Suppressor macrophage treated with lipopolysaccharide for 1 hour (primary cell): ENCODE measurements at regions not wholly inside any gene's neighbourhood (a gene's known extent, or its start where the extent isn't known, plus 50 kb on each side); places are given as distances from the start of the nearest gene placed in this dataset.
A peak's percentile ranks its signal among the peaks of the same experiment; 100 is the strongest.
"Not testable (repeated sequence)": the region's sequence is repeated elsewhere in the genome, so short reads cannot be mapped to it uniquely, and the experiment has no call there.

Experiments
- DNase-seq, 3 donors: peaks; one replicate each; pipeline ENCODE4 v3.0.0-alpha.2; 2020 to 2022

DNA sequence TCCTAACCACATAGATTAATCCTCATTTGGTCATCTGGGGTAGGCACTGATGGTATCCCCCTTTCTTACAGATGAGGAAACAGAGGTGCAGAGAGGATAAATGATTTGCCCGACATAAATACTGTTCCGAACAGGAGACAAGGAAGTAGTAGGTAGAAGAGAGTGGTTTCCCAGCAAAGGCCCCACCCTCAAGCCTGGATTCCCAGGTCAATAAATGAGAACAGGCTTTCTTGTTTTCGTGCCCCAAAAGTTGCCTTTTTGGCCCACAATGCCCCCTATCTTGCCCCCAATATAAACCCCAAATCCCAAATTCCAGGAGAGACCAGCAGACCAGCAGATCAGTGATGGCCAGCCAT lies 125.5 kb upstream of the PRR20G start:
- no peak for DNase-seq

DNA sequence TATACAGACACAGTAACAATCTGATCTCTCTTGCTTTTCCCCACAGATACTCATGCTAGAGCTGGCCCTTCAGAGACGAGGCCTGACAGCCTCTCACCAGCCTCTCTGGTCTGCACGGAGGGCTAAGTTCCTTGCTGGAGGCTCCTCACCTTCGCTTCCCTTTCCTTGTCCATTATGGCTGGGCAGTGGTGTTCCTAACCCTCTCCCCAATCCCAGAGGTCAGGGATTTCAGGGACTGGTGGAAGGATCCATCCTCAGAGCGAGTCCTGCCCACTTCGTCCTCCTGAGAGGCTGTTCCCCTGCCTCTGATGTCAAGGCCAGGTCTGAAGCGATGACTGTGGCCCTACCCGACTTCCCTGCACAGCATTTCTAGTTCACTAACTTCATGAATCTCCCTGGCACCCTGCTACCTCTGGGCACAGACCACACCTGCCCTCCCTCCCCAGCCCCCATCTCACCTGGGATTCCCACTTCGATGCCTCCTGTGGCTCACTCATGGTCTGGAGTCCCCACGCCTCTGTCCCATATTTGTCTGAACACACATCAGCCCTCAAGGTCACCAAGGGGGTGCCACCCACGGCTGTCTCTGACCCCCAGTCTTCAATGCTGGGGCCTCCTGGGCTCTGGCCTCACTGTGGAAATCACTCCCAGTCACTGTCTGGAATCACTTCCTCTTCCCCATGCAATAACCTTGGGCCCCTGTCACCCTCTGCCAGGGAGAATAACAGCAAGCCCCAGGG lies 124.9 kb upstream of the PRR20G start:
- DNase-seq = peak in 2 of 3 donors; percentile 15 to 27

DNA sequence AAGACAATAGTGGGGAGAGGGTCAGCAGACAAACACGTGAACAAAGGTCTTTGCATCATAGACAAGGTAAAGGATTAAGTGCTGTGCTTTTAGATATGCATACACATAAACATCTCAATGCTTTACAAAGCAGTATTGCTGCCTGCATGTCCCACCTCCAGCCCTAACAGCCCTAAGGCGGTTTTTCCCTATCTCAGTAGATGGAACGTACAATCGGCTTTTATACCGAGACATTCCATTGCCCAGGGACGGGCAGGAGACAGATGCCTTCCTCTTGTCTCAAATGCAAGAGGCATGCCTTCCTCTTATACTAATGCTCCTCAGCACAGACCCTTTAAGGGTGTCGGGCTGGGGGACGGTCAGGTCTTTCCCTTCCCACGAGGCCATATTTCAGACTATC lies 124.0 kb upstream of the PRR20G start:
- DNase-seq = not testable (repeated sequence)

DNA sequence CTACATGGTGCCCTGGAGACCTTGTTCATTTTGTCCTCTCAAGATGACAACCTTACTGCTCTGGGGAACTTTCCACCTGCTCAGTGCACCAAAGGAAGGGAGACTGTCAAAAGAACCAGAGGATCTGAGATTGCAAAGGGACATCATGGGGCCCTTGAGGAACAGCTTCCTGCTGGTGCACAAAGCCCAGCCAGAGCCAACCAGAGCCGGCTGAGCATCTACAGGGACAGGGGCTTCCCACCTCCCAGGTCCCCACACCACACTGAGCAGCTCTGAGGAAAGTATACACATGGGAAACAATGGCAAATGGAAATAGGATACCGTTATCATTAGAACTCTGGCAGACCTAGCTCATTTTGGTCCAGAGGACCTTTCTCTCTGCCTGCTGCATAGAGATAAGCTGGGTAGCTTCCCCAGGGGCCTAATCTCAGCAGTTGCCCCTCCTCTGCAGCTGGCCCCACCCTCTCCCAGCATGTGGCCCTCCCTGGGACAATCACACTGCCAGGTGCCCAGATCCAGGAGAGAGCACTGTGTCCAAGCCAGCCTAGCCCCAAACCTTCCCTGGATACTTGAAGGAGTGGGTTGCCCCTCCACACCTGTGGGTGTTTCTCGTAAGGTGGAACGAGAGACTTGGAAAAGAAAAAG lies 123.4 kb upstream of the PRR20G start:
- no peak for DNase-seq

DNA sequence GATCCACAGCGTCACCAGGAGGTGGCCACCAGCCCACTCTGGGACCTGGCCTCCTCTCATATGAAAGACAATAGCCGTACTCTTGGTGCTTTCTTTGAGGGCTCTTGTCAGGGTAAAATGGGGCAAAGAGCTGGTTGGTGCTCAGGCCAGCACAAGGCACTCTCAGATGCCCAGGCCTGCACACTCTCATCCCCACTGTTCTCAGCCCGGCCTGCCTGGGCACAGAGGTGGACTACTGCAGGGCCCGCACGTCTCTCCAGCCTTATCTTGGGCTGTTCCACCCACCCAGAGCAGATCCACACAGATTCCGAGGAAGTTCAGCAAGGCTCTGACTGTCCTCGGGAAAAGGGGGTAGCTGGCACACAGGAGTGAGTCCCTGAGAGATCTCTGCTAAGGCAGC lies 122.8 kb upstream of the PRR20G start:
- no peak for DNase-seq

DNA sequence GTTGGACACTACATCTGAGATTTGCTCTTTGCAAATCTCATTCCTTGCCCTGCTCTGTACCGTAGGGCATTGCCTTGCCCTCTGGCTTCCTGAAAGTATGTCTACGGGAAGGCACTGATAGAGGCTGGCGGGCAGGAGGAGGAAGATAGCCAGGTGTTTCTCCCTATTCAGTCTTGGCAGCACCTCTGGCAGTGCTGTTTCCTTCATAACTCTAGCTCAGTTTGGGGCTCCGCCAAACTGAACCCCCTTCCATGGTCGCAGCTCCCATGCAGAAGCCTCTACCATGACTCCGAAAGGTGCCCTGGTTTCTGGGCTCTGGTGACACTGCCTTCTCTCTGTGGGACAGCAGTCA lies 122.3 kb upstream of the PRR20G start:
- DNase-seq = no peak

DNA sequence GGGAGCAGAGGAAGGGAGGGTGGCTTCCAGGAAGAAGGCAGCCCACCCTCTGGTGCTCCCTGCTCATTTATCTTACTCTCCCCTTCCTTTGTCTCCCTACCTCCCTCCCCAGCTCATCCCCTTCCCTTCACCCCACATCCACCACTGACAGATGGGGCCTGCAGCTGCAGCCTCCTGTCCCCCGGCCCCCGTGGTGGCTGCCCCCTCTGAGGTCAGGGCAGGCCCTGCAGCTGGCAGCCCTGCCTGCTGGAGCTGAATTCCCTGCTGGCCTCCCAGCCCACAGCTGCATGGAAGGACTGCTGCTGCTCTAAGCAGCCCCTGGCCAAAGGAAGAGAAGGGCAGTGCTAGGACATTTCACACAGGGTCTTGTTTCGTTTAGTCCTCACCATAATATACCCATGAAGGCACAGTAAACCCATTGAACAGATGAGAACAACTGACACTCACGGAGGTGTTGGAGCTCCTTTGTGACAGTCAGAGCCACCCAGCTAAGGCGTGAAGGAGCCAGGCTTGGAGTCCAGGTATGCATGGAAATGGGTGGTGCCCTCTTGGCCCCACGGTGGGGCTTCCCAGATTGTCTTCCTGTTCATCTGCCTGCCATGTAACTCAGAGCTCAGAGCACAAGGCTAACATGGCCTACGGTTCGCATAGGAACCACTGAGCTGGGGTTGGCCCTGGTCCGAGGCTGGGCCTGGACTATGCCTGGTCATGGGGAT lies 121.7 kb upstream of the PRR20G start:
- no peak for DNase-seq

DNA sequence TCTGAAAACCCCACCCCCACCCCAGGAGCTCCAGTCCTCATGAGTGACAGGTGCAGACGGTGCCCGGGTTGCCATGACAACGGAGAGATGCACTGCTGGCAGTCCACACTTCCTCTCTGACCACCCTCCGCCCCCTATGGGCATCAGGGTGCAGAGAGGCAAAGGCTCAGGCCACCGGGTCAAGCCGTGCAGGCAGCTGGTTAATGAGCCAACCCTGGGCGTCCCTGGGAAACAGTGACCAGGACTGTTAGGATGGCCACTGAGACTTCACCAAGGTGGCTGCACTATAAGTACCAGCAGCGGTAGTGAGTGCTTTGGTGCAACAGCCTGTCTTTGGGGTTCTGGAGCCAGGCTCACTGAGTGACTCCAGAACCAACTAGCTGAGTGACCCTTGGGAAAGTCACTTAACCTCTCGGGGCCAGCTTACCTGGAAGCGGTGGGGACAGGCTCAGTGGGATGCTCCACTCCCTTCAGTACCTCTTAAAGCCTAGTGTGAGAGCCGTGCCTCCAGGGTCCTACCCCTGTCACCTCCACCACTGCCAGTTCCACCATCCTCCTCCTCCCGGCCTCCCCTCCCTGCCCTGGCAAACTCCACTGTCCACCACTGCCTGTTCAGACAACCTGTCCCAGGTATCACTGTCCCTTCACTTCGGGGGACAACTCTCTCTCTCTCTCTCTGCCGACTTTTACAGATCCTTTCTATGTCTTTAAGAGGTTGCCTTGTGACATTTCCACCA lies 121.0 kb upstream of the PRR20G start:
- no peak for DNase-seq

DNA sequence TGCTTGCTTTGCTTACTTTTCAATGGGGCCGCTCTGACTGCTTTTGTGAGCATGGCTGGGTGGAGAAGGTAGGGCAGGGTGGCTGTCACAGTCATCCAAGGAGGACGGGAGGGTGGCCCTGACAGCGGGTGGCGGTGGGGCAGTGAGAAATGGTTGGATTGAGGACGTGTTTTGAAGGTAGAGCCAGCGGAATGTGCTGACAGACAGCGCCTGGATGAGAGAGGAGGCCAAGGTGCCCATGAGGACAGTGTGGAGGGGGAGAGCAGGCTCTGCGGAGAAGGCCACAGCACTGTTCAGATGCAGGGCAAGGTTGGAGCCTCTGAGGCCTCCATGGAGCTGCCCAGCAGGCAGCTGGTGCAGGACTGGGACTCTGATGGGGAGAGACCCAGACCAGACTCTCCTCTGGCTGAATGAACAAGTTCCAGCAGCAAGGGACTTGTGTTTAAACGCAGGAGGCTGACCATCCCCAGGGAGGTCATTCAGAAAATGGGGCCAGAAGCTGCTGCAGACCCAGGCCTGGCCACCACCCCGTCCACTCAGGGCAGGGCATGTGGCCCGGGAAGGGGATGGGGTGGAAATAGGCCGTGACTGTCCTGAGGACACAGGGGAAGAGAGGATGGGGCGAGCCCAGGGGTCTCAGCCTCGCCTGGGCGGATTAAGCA lies 120.3 kb upstream of the PRR20G start:
- no peak for DNase-seq

DNA sequence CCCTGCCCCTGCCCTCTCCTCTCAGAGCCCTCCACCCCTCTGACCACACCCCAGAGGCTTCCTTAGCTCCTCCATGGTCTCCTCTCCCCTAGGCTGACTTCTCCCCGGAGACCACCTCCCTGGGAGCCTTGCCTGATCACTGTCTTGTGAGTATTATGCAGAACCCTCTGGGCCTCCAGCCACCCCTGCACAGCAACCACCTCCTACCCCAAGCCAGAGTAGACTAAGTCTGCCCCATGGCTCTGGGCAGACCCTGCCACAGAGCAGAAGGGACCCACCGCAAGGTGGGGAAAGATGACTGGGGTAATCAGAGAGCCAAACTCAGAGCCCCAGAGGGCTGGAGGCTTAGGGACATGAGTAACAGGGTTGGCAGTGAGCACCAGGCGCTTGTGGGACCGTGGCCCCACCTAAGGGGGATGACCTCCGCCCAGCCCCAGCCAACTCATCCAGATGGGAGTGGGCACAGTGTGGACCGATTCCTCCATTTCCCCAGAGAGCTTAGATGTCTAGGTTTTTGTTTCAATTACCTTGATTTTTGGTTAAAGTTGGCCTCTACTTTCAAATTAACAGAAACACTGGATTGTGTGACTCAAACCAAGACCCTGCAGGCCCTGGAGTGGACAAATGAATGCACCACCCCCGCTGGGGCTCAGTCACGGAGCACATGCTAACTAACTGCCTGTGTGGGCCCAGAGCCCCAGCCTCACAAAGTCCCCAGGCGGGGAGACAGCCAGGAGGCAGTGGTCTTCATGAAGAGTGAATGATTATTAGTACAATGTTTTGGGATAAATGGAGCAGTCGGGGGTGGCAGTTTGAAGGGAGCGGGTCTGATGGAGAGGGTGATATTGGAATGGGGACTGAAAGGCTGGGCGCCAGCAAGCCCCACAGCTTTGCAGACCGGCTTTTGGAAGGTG lies 119.4 kb upstream of the PRR20G start:
- no peak for DNase-seq

DNA sequence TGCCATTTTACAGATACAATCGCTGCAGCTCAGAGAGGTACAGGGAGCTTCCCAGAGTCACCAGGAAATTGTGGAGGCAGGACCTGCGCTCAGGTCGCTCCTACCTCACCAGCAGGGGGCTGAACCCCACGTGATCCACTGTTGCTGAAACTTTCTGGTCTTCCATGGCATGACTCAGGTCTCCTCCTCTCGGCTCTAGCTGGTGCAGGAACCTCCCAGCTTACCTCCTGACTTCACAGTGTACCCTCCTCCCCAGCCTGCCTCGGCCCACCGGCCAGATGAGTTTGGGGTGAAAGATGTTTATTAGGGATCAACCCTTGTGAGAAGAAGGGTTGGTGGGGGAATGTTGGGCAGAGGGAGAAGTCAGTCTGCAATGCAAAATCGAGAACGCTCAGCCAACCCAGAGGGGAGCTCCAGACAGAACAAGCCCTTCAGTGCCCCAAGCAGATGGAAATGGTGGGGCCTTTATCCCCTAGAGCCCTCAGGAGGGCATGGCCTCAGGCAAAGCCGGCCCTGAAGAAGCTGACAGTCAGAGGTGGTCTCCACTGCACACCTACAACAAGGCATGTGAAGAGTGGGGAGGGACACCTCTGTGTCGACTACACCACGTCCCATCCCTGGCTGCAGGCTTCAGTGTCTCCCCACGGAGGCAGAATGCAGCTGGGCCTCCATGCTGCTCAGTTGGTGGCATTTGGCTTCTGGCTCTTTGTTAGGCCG lies 118.6 kb upstream of the PRR20G start:
- DNase-seq = peak in 2 of 3 donors; percentile 4 to 13

DNA sequence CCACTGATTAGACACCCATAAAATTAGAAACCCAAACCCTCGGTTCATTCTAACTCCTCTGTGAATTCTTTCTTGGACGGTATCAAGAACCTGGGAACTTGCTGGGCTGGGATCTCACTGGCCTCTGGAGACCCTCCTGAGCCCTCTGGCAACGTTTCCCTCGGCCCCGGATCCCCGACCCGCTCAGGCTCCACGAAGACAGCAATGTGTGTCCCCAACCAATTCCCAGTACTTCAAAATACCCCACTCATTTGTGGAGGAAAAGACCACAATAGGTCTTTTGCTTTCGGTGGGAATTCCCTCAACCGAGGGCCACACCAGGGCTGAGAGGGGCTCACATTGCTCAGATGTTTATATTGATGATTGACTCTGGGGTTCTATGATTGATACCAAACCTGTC lies 117.9 kb upstream of the PRR20G start:
- DNase-seq = no peak

DNA sequence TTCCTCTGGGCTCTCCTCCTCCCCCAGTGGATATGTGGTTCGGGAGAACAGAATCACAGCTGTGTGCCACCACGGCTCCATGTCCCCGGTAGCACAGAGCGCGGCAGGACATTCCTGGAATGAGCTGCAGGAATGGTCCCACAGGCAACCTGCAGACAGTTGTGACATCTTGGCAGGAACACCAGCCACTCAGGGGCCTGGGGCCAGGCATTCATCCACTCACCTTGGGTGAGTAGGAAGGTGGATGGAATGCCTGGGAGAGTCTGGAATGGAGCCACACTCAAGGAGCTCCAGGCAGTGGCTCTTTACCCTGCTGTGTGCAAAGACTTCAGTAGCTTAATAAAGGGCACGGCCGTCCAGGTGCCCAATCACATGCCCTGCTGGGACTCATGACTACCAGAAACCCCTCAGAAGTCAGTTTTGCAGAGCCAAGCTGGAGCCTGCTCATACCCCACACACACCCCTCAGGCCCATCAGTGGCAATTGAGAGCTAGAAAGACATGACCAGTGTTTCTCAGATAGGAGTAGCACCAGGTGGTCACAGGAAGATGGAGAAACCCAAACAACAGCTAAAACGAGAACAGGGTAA lies 117.3 kb upstream of the PRR20G start:
- no peak for DNase-seq

DNA sequence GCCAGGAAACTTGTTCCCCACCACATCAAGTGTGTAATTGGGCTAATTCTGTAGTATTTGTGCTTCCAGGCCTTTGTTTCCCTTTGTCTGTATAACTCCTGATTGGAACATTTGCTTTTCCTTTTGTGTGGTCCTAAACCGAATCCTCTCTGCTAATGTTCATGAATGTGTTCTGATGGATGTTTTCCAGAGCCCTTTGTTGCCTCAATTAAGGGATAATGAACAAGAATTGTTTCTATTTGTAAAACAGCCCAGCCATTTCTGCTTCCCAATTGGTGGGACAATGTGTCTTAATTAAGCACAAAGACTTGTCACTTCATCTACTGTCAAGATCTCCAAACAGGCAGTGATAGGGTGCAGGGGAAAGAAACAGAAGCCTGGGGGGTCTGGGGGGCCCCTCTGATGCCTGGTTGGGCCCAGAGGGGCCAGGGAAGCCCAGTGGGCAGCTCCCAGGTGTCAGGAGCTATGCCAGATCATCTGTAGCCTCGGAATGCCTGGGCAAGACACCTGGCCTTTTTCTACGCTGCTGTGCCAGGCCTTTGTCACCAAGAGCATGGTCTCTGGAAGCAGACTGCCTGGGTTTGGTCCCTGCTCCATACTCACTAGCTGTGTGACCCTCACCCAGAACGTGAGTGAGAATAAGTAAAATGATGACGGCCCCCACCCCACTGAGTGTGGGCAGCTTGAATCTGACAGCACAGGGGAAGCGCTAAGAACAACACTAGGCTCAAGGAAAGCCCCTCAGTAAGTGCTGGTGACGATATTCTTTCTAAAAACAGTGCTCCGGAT lies 116.6 kb upstream of the PRR20G start:
- no peak for DNase-seq

DNA sequence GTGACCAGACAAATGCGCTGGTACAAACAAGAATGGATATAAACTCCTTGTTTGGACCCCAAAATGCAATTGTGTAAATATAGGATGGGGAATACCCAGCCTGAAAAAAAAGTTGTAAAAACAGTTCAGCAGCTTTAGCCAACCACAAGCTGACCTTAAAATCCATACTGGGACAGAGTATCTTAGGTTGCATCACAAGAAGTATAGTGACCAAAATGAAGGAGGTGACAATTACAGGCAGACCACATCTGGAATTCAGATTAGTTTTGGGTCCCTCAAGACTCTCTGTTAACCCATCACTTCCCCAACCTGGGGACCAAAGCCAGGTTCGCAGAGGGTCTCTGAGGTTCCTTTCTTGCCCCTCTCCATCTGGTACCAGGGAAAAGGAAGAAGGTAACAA lies 115.9 kb upstream of the PRR20G start:
- no peak for DNase-seq

DNA sequence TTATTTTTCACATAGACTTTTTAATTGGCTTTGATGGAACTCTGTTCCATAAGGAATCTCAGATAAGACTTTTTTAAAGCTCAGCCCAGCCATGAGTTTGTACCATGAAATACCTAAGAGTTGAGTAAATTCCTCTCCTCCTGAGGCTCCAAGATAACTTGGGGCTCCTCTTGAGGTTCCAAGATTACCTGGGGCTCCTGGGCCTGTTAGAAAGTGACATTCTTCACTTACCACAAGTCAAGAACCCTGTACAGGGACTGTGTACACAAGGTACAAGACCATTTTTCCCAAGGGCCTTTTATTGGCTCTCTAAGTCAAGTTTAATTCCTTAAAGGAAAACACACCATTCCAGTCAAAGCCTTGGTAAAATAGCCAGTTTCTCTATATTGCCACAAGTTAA lies 111.3 kb upstream of the PRR20G start:
- DNase-seq = no peak

DNA sequence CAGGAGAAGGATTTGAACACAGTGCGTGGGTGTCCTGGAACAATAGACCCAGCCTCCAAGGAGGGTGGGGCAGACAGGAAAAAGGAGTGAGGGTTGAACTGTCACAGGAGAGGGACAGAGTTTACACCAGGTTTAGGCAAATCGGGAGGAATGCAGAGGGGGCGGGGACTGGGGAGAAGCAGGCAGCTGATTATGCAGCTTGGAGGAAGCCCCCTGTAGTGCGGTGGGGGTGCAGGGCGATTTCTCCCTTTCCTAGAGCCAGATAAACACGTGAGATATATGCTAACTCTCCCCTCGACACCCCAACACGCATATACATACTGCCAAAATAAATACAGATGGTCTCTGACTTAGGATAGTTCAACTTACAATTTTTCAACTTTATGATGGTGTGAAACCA lies 108.6 kb upstream of the PRR20G start:
- no peak for DNase-seq

DNA sequence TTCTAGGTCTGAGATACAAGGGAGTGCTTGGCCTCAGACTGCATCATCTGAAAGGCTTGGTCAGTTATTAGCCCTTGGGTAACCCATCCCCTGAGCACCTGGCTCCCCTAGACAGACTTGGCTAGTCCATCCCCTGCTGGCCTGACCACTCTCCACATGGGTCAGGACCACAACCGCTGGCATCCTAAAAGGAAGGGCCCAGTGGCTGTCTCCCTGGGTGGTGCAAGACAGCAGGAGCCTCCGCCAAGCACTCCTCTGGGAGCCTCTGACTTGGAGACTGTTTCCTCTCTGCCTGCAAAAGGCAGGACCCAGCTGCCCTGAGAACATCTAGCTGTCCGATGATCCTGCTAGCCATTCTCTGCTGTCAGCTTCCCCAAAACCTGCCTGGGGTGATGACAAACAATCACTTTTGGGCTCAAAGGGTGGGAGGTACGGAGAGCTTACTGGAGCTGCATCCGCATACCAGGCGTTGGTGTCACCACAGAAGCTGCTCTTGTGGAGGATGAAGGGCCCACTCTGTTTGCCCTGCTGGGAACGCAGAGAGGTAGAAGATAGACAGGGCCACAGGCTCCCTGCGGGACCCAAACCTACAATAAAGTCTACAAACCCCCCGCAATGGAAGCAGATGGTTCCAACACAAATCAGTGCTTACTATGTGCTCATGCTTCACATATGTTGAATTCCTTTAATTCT lies 108.0 kb upstream of the PRR20G start:
- no peak for DNase-seq

DNA sequence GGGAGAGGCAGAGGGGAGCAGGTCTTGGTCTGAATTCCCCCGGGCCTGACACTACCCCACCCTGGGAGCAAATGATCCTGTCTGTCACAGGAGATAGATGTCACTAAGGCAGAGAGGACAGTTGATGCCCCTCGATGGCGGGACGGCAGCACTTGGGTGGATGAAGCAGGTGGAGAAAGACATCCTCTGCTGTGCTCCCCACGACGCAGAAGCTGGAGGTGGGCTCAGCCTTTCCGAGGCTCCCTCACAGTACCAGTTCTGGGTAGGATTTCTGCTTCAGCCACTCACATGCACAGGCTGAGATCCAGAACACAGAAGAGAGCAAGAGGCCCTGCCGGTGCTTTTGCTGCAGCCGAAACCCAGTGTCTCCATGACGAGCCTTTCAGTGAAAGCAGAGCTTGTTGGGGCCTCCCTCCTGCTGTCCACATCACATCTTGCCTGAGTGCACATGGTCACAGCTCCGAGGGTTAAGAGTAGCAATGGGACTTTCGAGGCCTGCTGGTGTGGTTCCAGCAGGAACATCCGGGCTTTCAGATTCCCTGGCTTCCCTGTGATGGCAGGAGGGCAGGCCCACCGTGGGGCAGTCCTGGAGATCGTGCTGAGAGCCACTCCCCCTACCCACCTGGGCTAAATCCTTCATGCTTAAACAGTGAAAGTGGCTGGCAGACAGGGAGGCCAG lies 107.3 kb upstream of the PRR20G start:
- no peak for DNase-seq
